Motor neuron (in vitro differentiated cells): ENCODE measurements at regions not wholly inside any gene's neighbourhood (a gene's known extent, or its start where the extent isn't known, plus 50 kb on each side); places are given as distances from the start of the nearest gene placed in this dataset.

Experiments used
- ATAC-seq, 8 experiments: fragments of 200-7000 bp; cut with Tn5 transposase; replicated peaks in 6 of 8; 2 replicates each; pipeline ENCODE4 v1.8.0; 2021; ENCODE audit warnings: mild to moderate bottlenecking in 8 of 8, moderate library complexity in 8 of 8
- H3K27ac ChIP-seq, 2 donors: fragments of 250-450 bp; sonication (Bioruptor Pico); 2 replicates each; pipeline ENCODE4 v1.9.0; 2021; ENCODE audit warnings: antibody characterized with exemption in 2 of 2, mild to moderate bottlenecking in 2 of 2, moderate library complexity in 1 of 2
- H3K4me1 ChIP-seq, 2 donors: fragments of 250-450 bp; sonication (Bioruptor Pico); replicated peaks in 1 of 2; 2 replicates each; pipeline ENCODE4 v1.6.1; 2021; ENCODE audit warnings: antibody characterized with exemption in 2 of 2, mild to moderate bottlenecking in 2 of 2, moderate library complexity in 1 of 2
- H3K4me3 ChIP-seq, 5 donors: fragments of 250-450 bp; sonication (Bioruptor Pico); 2 replicates each; pipeline ENCODE4 v1.9.0; 2021; ENCODE audit warnings: antibody characterized with exemption in 5 of 5, mild to moderate bottlenecking in 5 of 5, moderate library complexity in 4 of 5
- WGBS, 10 experiments: fragments of 450-650 bp; shearing (Covaris generic); methylation state at CpG; one replicate each; pipeline ENCODE4 v1.0.0; 2022; 5-methylcytosine and 5-hydroxymethylcytosine counted together
- in situ Hi-C, 9 experiments: fragments of 400-800 bp; cut with MboI; loops; one replicate each; pipeline ENCODE4 v1.15.0; 2021; ENCODE audit warnings: low sequenced_read_pairs in 9 of 9, low pct_unique_long_range_greater_than_20kb in 2 of 9; ENCODE audit not compliant: unreplicated experiment in 9 of 9

- WGBS, 10 experiments, result 17 to 100% (median 88%) methylated on average over 2 of the region's 2 CpGs; no CpG with 5 or more reads in 2 of the 10 experiments
- no peak overlapping the region for H3K27ac ChIP-seq
- no peak for ATAC-seq
- H3K4me3 ChIP-seq, result no peak overlapping the region
- in situ Hi-C loops, result no loop called here
- H3K4me1 ChIP-seq, result no peaks in the 10 kb centered on the region
Observed at GRCh38 chr9:1599961-1600360, 415.2 kb upstream of the SMARCA2 start.

GRCh38 chr9:1604942-1605560, 410.1 kb upstream of the SMARCA2 start:
- no peak overlapping the region for H3K4me3 ChIP-seq
- 23 to 91% (median 60%) methylated on average over 3 to 5 of the region's 5 CpGs; no CpG with 5 or more reads in 2 of the 10 experiments for WGBS, 10 experiments
- in situ Hi-C loops, result no loop called here
- peak in 6 of 8 experiments; percentile 33 to 80 (median 54) for ATAC-seq
- H3K4me1 ChIP-seq, result no peaks in the 10 kb centered on the region
- no peak overlapping the region for H3K27ac ChIP-seq

GRCh38 chr9:1606253-1606652, 408.9 kb upstream of the SMARCA2 start:
- ATAC-seq, result no peak
- Histone ChIP-seq H3K4me3 (no peak overlapping the region), H3K4me1 (no peaks in the 10 kb centered on the region), H3K27ac (no peak overlapping the region)
- 19 to 80% (median 45%) methylated on average over 1 to 5 of the region's 5 CpGs; no CpG with 5 or more reads in 2 of the 10 experiments for WGBS, 10 experiments
- in situ Hi-C loops, result no loop called here

- 0 to 100% (median 92%) methylated on average over 1 to 2 of the region's 2 CpGs; no CpG with 5 or more reads in 4 of the 10 experiments for WGBS, 10 experiments
- in situ Hi-C loops, result no loop called here
- Histone ChIP-seq H3K4me1 (no peaks in the 10 kb centered on the region), H3K27ac (no peak overlapping the region), H3K4me3 (no peak overlapping the region)
- ATAC-seq, result no peak
Observed at GRCh38 chr9:1612886-1613285, 402.3 kb upstream of the SMARCA2 start.

GRCh38 chr9:1617419-1617818, 397.7 kb upstream of the SMARCA2 start:
- Histone ChIP-seq H3K4me1 (no peaks in the 10 kb centered on the region), H3K27ac (no peak overlapping the region), H3K4me3 (no peak overlapping the region)
- peak in 2 of 8 experiments; percentile 38 to 93 for ATAC-seq
- WGBS, 10 experiments, result 0 to 100% (median 20%) methylated on average over 1 to 3 of the region's 3 CpGs
- in situ Hi-C loops, result no loop called here

GRCh38 chr9:1619915-1620710, 395.0 kb upstream of the SMARCA2 start:
- H3K27ac ChIP-seq, result no peak overlapping the region
- peak in 3 of 8 experiments; percentile 28 to 74 (median 38) for ATAC-seq
- no peaks in the 10 kb centered on the region for H3K4me1 ChIP-seq
- H3K4me3 ChIP-seq, result no peak overlapping the region
- WGBS, 10 experiments, result 25 to 100% (median 48%) methylated on average over 1 to 8 of the region's 8 CpGs
- in situ Hi-C loops, result no loop called here

- Histone ChIP-seq H3K27ac (no peak overlapping the region), H3K4me3 (no peak overlapping the region), H3K4me1 (no peaks in the 10 kb centered on the region)
- 0 to 86% (median 79%) methylated on average over 1 of the region's 2 CpGs; no CpG with 5 or more reads in 4 of the 10 experiments for WGBS, 10 experiments
- in situ Hi-C loops, result no loop called here
- ATAC-seq, result no peak
Observed at GRCh38 chr9:1637401-1637800, 377.7 kb upstream of the SMARCA2 start.

GRCh38 chr9:1639166-1639565, 376.0 kb upstream of the SMARCA2 start:
- ATAC-seq, result peak in 3 of 8 experiments; percentile 61 to 100 (median 82)
- Histone ChIP-seq H3K4me1 (no peaks in the 10 kb centered on the region), H3K27ac (no peak overlapping the region), H3K4me3 (no peak overlapping the region)
- 0 to 100% (median 74%) methylated on average over 1 to 4 of the region's 5 CpGs; no CpG with 5 or more reads in 1 of the 10 experiments for WGBS, 10 experiments
- in situ Hi-C loops, result no loop called here

- in situ Hi-C loops, result no loop called here
- ATAC-seq, result peak in 3 of 8 experiments; percentile 83 to 100 (median 86)
- Histone ChIP-seq H3K4me1 (no peaks in the 10 kb centered on the region), H3K27ac (no peak overlapping the region), H3K4me3 (no peak overlapping the region)
- WGBS, 10 experiments, result 0 to 86% (median 57%) methylated on average over 1 of the region's 1 CpG; no CpG with 5 or more reads in 4 of the 10 experiments
Observed at GRCh38 chr9:1647776-1648175, 367.4 kb upstream of the SMARCA2 start.

- Histone ChIP-seq H3K27ac (no peak overlapping the region), H3K4me3 (no peak overlapping the region), H3K4me1 (no peaks in the 10 kb centered on the region)
- 0 to 100% (median 58%) methylated on average over 1 to 4 of the region's 4 CpGs for WGBS, 10 experiments
- in situ Hi-C loops, result no loop called here
- no peak for ATAC-seq
Observed at GRCh38 chr9:1653282-1653681, 361.9 kb upstream of the SMARCA2 start.

GRCh38 chr9:1658661-1659362, 356.3 kb upstream of the SMARCA2 start:
- no peak for ATAC-seq
- Histone ChIP-seq H3K27ac (no peak overlapping the region), H3K4me1 (no peaks in the 10 kb centered on the region), H3K4me3 (no peak overlapping the region)
- WGBS, 10 experiments, result 0 to 100% (median 56%) methylated on average over 1 to 4 of the region's 4 CpGs; no CpG with 5 or more reads in 2 of the 10 experiments
- in situ Hi-C loops, result no loop called here

GRCh38 chr9:1659363-1659690, 355.8 kb upstream of the SMARCA2 start:
- H3K27ac ChIP-seq, result no peak overlapping the region
- no peak overlapping the region for H3K4me3 ChIP-seq
- 9 to 100% (median 75%) methylated on average over 1 to 3 of the region's 3 CpGs; no CpG with 5 or more reads in 1 of the 10 experiments for WGBS, 10 experiments
- H3K4me1 ChIP-seq, result no peaks in the 10 kb centered on the region
- no peak for ATAC-seq
- in situ Hi-C loops, result no loop called here

GRCh38 chr9:1668441-1668840, 346.7 kb upstream of the SMARCA2 start:
- Histone ChIP-seq H3K27ac (no peak overlapping the region), H3K4me1 (no peaks in the 10 kb centered on the region), H3K4me3 (no peak overlapping the region)
- WGBS, 10 experiments, result 67 to 100% (median 100%) methylated on average over 1 of the region's 1 CpG; no CpG with 5 or more reads in 2 of the 10 experiments
- no peak for ATAC-seq
- in situ Hi-C loops, result no loop called here
